Hepatocyte (in vitro differentiated cells): ENCODE measurements at regions not wholly inside any gene's neighbourhood (a gene's known extent, or its start where the extent isn't known, plus 50 kb on each side); places are given as distances from the start of the nearest gene placed in this dataset.

Experiments used
- CTCF ChIP-seq: fragments of 200-600 bp; sonication (generic); IDR thresholded peaks from 2 replicates; pipeline ENCODE4 v1.5.1; 2016; ENCODE audit warnings: antibody characterized with exemption, mild to moderate bottlenecking; ENCODE audit not compliant: poor library complexity
- EZH2 ChIP-seq: fragments of 200-600 bp; sonication (generic); IDR thresholded peaks from 2 replicates; pipeline ENCODE4 v1.6.1; 2016; ENCODE audit warnings: antibody characterized with exemption, mild to moderate bottlenecking, borderline replicate concordance

- TF ChIP-seq CTCF (no peak), EZH2 (no peak)
Measured at GRCh38 chr7:153938451-153938850, 113.7 kb upstream of the DPP6 start.
